Endothelial cell of hepatic sinusoid (primary cell): ENCODE measurements at regions not wholly inside any gene's neighbourhood (a gene's known extent, or its start where the extent isn't known, plus 50 kb on each side); places are given as distances from the start of the nearest gene placed in this dataset.
"Not testable (repeated sequence)": the region's sequence is repeated elsewhere in the genome, so short reads cannot be mapped to it uniquely, and the experiment has no call there.

Experiments used
- in situ Hi-C: cut with HindIII; loops from 2 replicates; pipeline ENCODE4 v1.10.0; 2017; ENCODE audit warnings: low sequenced_read_pairs

- in situ Hi-C loops, result loop anchor here (5.0 kb wide), 1 partner anchor 47 kb away; no protein-coding TSS in a partner anchor
These were observed 112.8 kb downstream of the DACT1 start for GRCh38 chr14:58750321-58751269.

DNA sequence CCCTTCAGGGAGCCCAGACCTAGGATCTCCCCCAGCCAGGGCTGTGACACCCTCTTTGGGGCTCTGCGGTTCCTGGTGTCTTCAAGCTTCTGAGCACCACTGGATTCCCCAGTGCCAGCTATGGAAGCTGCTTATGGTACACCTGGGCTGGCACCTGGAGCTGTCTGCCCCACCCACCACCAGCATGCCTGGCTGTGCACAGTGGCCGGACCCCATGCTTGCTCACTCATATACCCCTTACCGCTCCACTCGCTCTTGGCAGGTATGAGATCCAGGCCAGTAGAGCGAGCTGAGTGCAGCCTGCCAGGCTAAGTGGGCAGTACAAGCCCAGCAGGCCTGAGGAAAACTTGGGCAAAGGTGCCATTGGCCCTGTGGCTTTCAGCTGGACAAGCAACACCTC is 114.0 kb downstream of the DACT1 start:
- in situ Hi-C loops, result loop anchor here (5.0 kb wide), 1 partner anchor 46 kb away; no protein-coding TSS in a partner anchor

DNA sequence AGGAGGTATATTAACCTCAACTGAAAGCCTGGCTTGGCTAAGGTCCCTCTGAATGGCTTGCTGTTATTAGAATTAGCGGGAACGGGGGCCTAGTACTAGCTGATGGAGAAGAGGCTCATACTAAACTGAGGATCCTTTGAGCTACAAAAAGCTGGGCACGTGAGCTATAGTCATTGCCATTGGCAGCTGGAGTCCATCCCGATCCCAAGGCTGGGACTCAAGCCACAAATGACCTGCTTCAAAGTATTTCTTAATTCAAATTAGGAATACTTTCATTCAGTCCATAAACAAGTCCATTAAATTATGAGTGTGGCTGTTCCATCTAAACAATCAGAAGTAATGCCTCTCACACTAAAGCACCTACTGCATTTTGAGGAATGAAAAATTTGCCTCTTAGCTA is 114.5 kb downstream of the DACT1 start:
- in situ Hi-C loops, result loop anchor here (5.0 kb wide), 1 partner anchor 45 kb away; no protein-coding TSS in a partner anchor

- in situ Hi-C loops, result loop anchor here (5.0 kb wide), 1 partner anchor 45 kb away; no protein-coding TSS in a partner anchor
These were observed 115.0 kb downstream of the DACT1 start for GRCh38 chr14:58752771-58753201.

- in situ Hi-C loops, result no loop called here
These were observed 117.5 kb downstream of the DACT1 start for GRCh38 chr14:58755031-58755925.

DNA sequence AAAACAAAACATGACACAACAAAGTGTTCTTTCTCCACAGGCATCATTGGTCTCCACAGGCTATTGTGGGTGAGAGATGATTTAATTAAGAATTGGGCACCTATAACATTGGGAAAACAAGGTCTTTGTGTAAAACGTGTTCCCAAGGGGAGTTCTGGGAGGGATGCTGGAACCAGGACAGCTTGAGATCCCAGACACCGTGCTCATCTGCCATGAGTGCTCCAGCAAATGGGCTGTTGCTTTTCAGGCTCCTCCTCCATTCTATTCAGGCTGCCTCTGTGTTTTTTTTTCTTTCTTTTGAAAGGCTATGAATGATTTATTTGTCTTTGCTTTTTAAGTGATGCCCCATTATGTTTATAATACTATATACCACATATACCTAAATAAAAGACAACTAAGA is 122.4 kb downstream of the DACT1 start:
- in situ Hi-C loops, result no loop called here

GRCh38 chr14:58762629-58763028 is 124.9 kb downstream of the DACT1 start:
- in situ Hi-C loops, result no loop called here

GRCh38 chr14:58763210-58763609 is 125.4 kb downstream of the DACT1 start:
- in situ Hi-C loops, result no loop called here

GRCh38 chr14:58765418-58765831 is 127.7 kb downstream of the DACT1 start:
- in situ Hi-C loops, result no loop called here

GRCh38 chr14:58765843-58766242 is 128.1 kb downstream of the DACT1 start:
- in situ Hi-C loops, result no loop called here

DNA sequence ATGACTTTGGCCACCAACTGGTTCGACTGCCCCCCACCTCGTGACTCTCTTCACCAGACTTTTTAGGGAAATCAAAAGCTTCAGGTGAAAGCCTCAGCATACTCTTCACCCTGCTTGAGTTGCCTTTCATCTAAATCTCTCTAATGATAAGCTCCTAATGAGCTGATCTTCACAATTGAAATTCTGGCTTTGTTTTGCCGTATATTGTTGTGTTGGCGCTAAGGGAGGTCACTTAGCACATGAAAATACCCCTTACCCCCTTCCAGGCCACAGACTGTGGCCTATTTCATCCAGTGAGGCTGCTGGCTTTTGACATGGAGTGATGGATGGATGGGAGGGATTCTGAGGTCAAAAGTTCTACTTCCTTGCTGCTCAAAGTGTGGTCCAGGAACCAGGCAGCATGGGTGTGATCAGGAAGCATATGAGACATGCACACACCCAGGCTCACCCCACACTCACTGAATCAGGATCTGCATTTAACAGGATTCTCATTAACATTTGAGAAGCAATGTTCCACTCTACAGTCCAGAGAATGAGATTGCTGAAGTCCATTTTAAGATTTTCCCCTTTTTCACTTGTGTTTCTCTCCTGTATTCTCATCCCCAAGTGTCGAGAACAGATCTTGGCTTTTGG is 131.4 kb downstream of the DACT1 start:
- in situ Hi-C loops, result no loop called here

DNA sequence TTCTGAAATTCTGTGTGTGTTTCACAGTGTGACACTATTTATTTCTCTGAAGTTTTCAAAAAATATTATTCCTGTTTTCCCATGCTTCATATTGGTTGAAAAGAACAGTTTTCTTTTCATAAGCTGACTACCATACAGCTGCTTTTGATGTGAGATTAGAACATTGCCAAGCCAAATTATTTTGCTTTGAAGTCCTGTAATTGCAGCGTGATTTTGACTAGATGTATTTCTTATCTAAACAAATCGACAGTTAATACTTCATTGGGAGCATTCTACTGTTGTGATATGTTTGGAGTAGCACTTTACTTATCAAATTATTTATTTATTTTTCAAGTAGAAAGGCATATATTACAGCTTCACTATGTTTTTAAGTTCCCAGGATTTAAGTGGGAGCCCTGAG is 132.0 kb downstream of the DACT1 start:
- in situ Hi-C loops, result no loop called here

DNA sequence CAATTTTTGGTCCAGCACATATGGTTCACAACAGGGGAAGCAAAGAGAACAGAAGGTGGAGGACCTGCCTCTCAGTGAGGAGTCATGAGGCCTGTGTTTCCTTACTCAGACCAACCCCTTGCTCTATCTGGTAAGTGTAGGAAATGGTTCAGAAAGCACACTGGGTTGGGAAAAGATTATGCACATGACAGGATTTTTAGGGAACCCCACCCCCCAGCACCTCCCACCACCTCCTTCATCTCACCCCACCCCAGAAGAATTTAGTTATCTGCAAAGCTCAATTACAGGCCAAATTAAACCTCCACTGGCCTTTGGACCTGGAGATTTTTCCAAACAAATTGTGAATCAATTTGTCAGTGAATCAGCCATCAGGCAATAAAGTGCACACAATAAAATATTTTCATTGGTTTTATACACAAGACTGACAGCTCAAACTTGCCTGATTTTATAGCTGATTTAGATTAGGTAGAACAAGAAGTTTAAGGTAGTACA is 132.8 kb downstream of the DACT1 start:
- in situ Hi-C loops, result no loop called here

DNA sequence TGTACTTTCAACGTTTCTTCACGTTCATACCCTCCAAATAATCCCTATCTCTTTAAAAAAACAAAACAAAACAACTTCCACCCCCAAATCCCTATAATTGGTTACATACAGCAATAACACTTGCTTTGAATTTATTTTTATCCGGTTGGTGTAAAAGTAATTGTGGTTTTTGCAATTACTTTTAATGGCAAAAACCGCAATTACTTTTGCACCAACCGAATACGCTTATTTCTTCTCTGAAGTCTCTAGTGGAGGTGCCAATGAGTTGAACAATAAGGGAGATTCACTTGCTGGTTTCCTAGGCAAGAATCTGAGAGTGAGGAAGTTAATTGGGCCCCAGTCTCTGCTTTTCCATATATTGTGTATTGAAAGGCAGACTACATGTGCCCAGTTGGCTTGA is 133.3 kb downstream of the DACT1 start:
- in situ Hi-C loops, result no loop called here

DNA sequence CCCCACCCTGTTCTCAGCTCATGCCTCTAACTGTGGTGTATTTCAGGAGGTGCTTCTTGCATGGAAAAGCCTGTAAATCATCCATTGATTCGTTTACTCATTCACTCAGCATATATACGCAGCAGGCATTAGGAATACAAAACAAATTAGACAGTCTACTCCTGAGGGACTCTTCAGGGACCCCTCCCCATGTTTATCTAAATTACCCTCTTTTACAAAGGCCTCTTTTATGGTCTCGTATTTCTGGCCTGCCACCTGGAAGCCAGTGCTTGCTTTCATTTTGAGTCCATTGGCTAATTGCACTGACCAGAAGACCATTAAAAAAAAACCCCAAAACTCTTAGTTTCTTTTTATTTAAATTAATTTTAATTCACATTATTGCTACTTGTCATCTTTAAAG is 134.4 kb downstream of the DACT1 start:
- in situ Hi-C loops, result no loop called here

GRCh38 chr14:58772794-58773620 is 135.2 kb downstream of the DACT1 start:
- in situ Hi-C loops, result no loop called here

- in situ Hi-C loops, result no loop called here
These were observed 136.8 kb downstream of the DACT1 start for GRCh38 chr14:58774531-58774930.

GRCh38 chr14:58775130-58775529 is 137.4 kb downstream of the DACT1 start:
- in situ Hi-C loops, result not testable (repeated sequence)

DNA sequence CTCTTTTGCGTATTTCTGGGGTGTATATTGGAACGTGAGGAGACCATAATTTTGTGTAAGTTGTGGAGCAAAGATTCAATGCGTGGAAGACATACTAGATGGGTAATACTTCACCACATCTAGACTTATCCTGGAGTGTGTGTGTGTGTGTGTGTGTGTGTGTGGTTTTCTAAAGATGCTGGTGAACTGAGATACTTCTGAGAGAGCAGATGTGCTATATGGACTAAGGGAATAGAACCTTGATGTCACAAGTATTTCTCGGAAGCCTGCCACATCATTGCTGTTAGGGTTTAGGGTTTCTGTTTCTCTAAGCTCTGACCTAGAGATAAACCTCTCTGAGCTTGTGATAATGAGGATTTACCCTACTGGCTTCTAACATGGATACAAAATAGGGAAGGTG is 138.8 kb downstream of the DACT1 start:
- in situ Hi-C loops, result no loop called here

GRCh38 chr14:58777541-58777979 is 139.8 kb downstream of the DACT1 start:
- in situ Hi-C loops, result no loop called here
